ENCODE measurements at regions not wholly inside any gene's neighbourhood (a gene's known extent, or its start where the extent isn't known, plus 50 kb on each side); places are given as distances from the start of the nearest gene placed in this dataset.

- 0 out of 2 replicates have a peak, but pooled peaks cover 3% of the 10 kb centered on the region for H3K4me1 ChIP-seq (ENCODE audit: control insufficient read depth, insufficient read depth, low read length)
- TF ChIP-seq BCL11A (tag by site-specific recombination; IDR thresholded peaks at IDR 0.05; ENCODE audit: low read depth) (no peak), KLF16 (tag by site-specific recombination; IDR thresholded peaks at IDR 0.05) (no peak), ZNF26 (tag by site-specific recombination; IDR thresholded peaks at IDR 0.05) (no peak), ZNF610 (tag by site-specific recombination; IDR thresholded peaks at IDR 0.05; ENCODE audit: borderline replicate concordance) (no peak), ZNF560 (tag by site-specific recombination; IDR thresholded peaks at IDR 0.05; ENCODE audit: borderline replicate concordance) (no peak), ZBTB44 (tag by site-specific recombination; IDR thresholded peaks at IDR 0.05) (no peak), ZNF785 (tag by site-specific recombination; IDR thresholded peaks at IDR 0.05) (no peak), ZNF596 (tag by site-specific recombination; IDR thresholded peaks at IDR 0.05) (no peak), SP3 (tag by site-specific recombination; IDR thresholded peaks at IDR 0.05) (no peak), ZIC2 (tag by site-specific recombination; IDR thresholded peaks at IDR 0.05) (no peak), KLF10 (tag by site-specific recombination; IDR thresholded peaks at IDR 0.05) (no peak), IKZF3 (tag by site-specific recombination; IDR thresholded peaks at IDR 0.05) (no peak), ZNF175 (tag by site-specific recombination; IDR thresholded peaks at IDR 0.05) (no peak)
- TF ChIP-seq, protein P1, sequence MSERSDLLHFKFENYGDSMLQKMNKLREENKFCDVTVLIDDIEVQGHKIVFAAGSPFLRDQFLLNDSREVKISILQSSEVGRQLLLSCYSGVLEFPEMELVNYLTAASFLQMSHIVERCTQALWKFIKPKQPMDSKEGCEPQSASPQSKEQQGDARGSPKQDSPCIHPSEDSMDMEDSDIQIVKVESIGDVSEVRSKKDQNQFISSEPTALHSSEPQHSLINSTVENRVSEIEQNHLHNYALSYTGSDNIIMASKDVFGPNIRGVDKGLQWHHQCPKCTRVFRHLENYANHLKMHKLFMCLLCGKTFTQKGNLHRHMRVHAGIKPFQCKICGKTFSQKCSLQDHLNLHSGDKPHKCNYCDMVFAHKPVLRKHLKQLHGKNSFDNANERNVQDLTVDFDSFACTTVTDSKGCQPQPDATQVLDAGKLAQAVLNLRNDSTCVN (tag by site-specific recombination; optimal IDR thresholded peaks at IDR 0.05): no peak
- TF ChIP-seq, protein P2, sequence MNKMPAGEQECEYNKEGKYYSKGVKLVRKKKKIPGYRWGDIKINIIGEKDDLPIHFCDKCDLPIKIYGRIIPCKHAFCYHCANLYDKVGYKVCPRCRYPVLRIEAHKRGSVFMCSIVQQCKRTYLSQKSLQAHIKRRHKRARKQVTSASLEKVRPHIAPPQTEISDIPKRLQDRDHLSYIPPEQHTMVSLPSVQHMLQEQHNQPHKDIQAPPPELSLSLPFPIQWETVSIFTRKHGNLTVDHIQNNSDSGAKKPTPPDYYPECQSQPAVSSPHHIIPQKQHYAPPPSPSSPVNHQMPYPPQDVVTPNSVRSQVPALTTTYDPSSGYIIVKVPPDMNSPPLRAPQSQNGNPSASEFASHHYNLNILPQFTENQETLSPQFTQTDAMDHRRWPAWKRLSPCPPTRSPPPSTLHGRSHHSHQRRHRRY (tag by site-specific recombination; IDR thresholded peaks at IDR 0.05): no peak
- TF ChIP-seq, protein P3, sequence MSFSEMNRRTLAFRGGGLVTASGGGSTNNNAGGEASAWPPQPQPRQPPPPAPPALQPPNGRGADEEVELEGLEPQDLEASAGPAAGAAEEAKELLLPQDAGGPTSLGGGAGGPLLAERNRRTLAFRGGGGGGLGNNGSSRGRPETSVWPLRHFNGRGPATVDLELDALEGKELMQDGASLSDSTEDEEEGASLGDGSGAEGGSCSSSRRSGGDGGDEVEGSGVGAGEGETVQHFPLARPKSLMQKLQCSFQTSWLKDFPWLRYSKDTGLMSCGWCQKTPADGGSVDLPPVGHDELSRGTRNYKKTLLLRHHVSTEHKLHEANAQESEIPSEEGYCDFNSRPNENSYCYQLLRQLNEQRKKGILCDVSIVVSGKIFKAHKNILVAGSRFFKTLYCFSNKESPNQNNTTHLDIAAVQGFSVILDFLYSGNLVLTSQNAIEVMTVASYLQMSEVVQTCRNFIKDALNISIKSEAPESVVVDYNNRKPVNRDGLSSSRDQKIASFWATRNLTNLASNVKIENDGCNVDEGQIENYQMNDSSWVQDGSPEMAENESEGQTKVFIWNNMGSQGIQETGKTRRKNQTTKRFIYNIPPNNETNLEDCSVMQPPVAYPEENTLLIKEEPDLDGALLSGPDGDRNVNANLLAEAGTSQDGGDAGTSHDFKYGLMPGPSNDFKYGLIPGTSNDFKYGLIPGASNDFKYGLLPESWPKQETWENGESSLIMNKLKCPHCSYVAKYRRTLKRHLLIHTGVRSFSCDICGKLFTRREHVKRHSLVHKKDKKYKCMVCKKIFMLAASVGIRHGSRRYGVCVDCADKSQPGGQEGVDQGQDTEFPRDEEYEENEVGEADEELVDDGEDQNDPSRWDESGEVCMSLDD (tag by site-specific recombination; IDR thresholded peaks at IDR 0.05): no peak
- H3K27ac ChIP-seq (ENCODE audit: extremely low read depth, low read depth, low read length): no peak overlapping the region
- H3K4me3 ChIP-seq (ENCODE audit: low read depth, low read length): no peak overlapping the region
- ChIA-PET POLR2A (no interaction called here), CTCF (interaction anchor here (0.5 to 0.7 kb wide), 2 partner anchors 207 to 1673 kb away, joined by 3 read pairs; no protein-coding TSS in a partner anchor)
- no peaks in the 10 kb centered on the region for H3K36me3 ChIP-seq (ENCODE audit: control insufficient read depth in 2 of 2, insufficient read depth in 1 of 2, low read length in 2 of 2)
- H3K9me3 ChIP-seq (ENCODE audit: control insufficient read depth, insufficient read depth, low read depth, low read length): no peaks in the 10 kb centered on the region
Observed at GRCh38 chr14:83975435-83975834, 1554.5 kb upstream of the FLRT2 start.
